ENCODE measurements at regions not wholly inside any gene's neighbourhood (a gene's known extent, or its start where the extent isn't known, plus 50 kb on each side); places are given as distances from the start of the nearest gene placed in this dataset.

DNA sequence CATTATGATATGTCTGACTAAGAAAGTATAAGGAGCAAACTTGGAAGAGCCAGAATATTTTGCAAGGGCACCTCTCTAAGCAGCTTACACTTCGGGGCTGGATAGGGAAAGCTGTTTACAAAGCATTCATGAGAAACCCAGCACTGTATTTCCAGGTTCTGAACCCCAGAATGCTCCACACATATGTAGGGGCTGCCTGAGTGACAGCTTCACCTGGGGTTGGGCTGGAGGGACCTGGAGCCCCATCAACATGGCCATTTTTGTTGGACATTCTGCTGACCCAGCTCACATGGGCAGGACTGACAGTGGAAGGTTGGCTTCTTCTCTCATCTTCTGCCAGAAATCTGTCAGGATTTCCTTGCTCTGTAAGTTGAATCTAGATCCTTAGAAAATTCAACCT is 197.1 kb upstream of the SSTR4 start:
- Histone ChIP-seq H3K9me3 (ENCODE audit: control insufficient read depth, insufficient read depth, low read depth, low read length) (no peaks in the 10 kb centered on the region), H3K27me3 (ENCODE audit: control insufficient read depth, insufficient read depth, low read length) (no peaks in the 10 kb centered on the region), H3K36me3 (ENCODE audit: control insufficient read depth, insufficient read depth, low read length) (no peaks in the 10 kb centered on the region), H3K4me2 (ENCODE audit: extremely low read depth, insufficient read depth, low read length) (no peak overlapping the region), H4K20me1 (ENCODE audit: control insufficient read depth, extremely low read depth, insufficient read depth, low read length) (no peaks in the 10 kb centered on the region), H2AFZ (ENCODE audit: low read length) (no peak overlapping the region), H3K4me1 (ENCODE audit: control insufficient read depth, extremely low read depth, insufficient read depth, low read length) (no peaks in the 10 kb centered on the region), H3K27ac (ENCODE audit: insufficient read depth, low read length) (no peak overlapping the region), H3K9ac (ENCODE audit: insufficient read depth, low read length) (no peak overlapping the region), H3K4me3 (replicated peaks in 1 of 4; ENCODE audit: control extremely low read depth in 1 of 4, insufficient read depth in 1 of 4, low read depth in 3 of 4, low read length in 4 of 4) (no peak overlapping the region), H3K79me2 (ENCODE audit: control insufficient read depth, insufficient read depth, low read length) (no peaks in the 10 kb centered on the region)
- TF ChIP-seq, protein P1, sequence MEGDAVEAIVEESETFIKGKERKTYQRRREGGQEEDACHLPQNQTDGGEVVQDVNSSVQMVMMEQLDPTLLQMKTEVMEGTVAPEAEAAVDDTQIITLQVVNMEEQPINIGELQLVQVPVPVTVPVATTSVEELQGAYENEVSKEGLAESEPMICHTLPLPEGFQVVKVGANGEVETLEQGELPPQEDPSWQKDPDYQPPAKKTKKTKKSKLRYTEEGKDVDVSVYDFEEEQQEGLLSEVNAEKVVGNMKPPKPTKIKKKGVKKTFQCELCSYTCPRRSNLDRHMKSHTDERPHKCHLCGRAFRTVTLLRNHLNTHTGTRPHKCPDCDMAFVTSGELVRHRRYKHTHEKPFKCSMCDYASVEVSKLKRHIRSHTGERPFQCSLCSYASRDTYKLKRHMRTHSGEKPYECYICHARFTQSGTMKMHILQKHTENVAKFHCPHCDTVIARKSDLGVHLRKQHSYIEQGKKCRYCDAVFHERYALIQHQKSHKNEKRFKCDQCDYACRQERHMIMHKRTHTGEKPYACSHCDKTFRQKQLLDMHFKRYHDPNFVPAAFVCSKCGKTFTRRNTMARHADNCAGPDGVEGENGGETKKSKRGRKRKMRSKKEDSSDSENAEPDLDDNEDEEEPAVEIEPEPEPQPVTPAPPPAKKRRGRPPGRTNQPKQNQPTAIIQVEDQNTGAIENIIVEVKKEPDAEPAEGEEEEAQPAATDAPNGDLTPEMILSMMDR (conservative IDR thresholded peaks at IDR 0.05 in 1 of 2, IDR thresholded peaks at IDR 0.05 in 1 of 2; ENCODE audit: low read depth in 1 of 2, low read length in 2 of 2): no peak
- TF ChIP-seq EZH2 (IDR thresholded peaks at IDR 0.05; ENCODE audit: low read length, missing control alignments): no peak
- no peak for DNase-seq (ENCODE audit: low read depth in 2 of 2)

DNA sequence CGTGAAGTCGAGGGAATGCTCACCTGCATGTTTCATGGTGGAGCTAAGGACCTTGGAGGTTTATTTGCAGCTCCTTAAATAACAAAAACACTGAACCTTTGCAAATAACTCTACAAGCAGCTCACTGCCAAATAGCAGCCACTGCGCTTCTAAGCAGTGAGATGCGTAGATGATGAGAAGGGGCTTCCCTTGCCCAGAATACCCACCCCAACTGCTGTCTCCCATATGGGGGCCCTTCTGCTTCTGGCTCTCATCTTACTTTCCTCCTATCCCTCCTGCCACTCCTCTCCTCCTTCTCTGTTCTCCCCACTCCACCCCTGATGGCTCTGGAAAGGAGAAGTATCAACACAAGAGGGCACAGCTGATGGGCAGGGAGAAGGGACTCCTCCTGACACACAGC is 193.3 kb upstream of the SSTR4 start:
- H3K27ac ChIP-seq (ENCODE audit: insufficient read depth, low read length): no peak overlapping the region
- H3K36me3 ChIP-seq (ENCODE audit: control insufficient read depth, insufficient read depth, low read length): no peaks in the 10 kb centered on the region
- TF ChIP-seq EZH2 (IDR thresholded peaks at IDR 0.05; ENCODE audit: low read length, missing control alignments): no peak
- TF ChIP-seq, protein P1 (conservative IDR thresholded peaks at IDR 0.05 in 1 of 2, IDR thresholded peaks at IDR 0.05 in 1 of 2; ENCODE audit: low read depth in 1 of 2, low read length in 2 of 2): no peak
- DNase-seq (ENCODE audit: low read depth in 2 of 2): no peak
- no peaks in the 10 kb centered on the region for H4K20me1 ChIP-seq (ENCODE audit: control insufficient read depth, extremely low read depth, insufficient read depth, low read length)
- no peaks in the 10 kb centered on the region for H3K27me3 ChIP-seq (ENCODE audit: control insufficient read depth, insufficient read depth, low read length)
- H3K4me3 ChIP-seq (replicated peaks in 1 of 4; ENCODE audit: control extremely low read depth in 1 of 4, insufficient read depth in 1 of 4, low read depth in 3 of 4, low read length in 4 of 4): no peak overlapping the region
- no peak overlapping the region for H3K4me2 ChIP-seq (ENCODE audit: extremely low read depth, insufficient read depth, low read length)
- H3K79me2 ChIP-seq (ENCODE audit: control insufficient read depth, insufficient read depth, low read length): no peaks in the 10 kb centered on the region
- no peaks in the 10 kb centered on the region for H3K4me1 ChIP-seq (ENCODE audit: control insufficient read depth, extremely low read depth, insufficient read depth, low read length)
- H2AFZ ChIP-seq (ENCODE audit: low read length): no peak overlapping the region
- H3K9me3 ChIP-seq (ENCODE audit: control insufficient read depth, insufficient read depth, low read depth, low read length): no peaks in the 10 kb centered on the region
- H3K9ac ChIP-seq (ENCODE audit: insufficient read depth, low read length): no peak overlapping the region

- Histone ChIP-seq H3K36me3 (ENCODE audit: control insufficient read depth, insufficient read depth, low read length) (no peaks in the 10 kb centered on the region), H4K20me1 (ENCODE audit: control insufficient read depth, extremely low read depth, insufficient read depth, low read length) (no peaks in the 10 kb centered on the region), H3K4me1 (ENCODE audit: control insufficient read depth, extremely low read depth, insufficient read depth, low read length) (no peaks in the 10 kb centered on the region), H3K79me2 (ENCODE audit: control insufficient read depth, insufficient read depth, low read length) (no peaks in the 10 kb centered on the region), H3K27ac (ENCODE audit: insufficient read depth, low read length) (no peak overlapping the region), H3K27me3 (ENCODE audit: control insufficient read depth, insufficient read depth, low read length) (no peaks in the 10 kb centered on the region), H3K4me2 (ENCODE audit: extremely low read depth, insufficient read depth, low read length) (no peak overlapping the region), H3K9ac (ENCODE audit: insufficient read depth, low read length) (no peak overlapping the region), H2AFZ (ENCODE audit: low read length) (no peak overlapping the region), H3K4me3 (replicated peaks in 1 of 4; ENCODE audit: control extremely low read depth in 1 of 4, insufficient read depth in 1 of 4, low read depth in 3 of 4, low read length in 4 of 4) (no peak overlapping the region), H3K9me3 (ENCODE audit: control insufficient read depth, insufficient read depth, low read depth, low read length) (no peaks in the 10 kb centered on the region)
- no peak for DNase-seq (ENCODE audit: low read depth in 2 of 2)
- TF ChIP-seq EZH2 (IDR thresholded peaks at IDR 0.05; ENCODE audit: low read length, missing control alignments): no peak
- TF ChIP-seq, protein P1 (conservative IDR thresholded peaks at IDR 0.05 in 1 of 2, IDR thresholded peaks at IDR 0.05 in 1 of 2; ENCODE audit: low read depth in 1 of 2, low read length in 2 of 2): no peak
Measured at GRCh38 chr20:22842793-22843192, 192.3 kb upstream of the SSTR4 start.
